Hematopoietic multipotent progenitor cell treated with erythropoietin and hydrocortisone succinate and interleukin-3 and kit ligand, for 4 days (in vitro differentiated cells): ENCODE measurements at regions not wholly inside any gene's neighbourhood (a gene's known extent, or its start where the extent isn't known, plus 50 kb on each side); places are given as distances from the start of the nearest gene placed in this dataset.
"Not testable (repeated sequence)": the region's sequence is repeated elsewhere in the genome, so short reads cannot be mapped to it uniquely, and the experiment has no call there.

Experiments used
- DNase-seq: peaks from one replicate; pipeline ENCODE4 v3.0.0-alpha.2; 2015

GRCh38 chr11:15300341-15300740 is 185.6 kb downstream of the INSC start:
- no peak for DNase-seq

- no peak for DNase-seq
These were observed 192.9 kb downstream of the INSC start for GRCh38 chr11:15307619-15308024.

GRCh38 chr11:15308840-15309239 is 194.1 kb downstream of the INSC start:
- no peak for DNase-seq

- DNase-seq = no peak
These were observed 194.6 kb downstream of the INSC start for GRCh38 chr11:15309296-15309695.

GRCh38 chr11:15313862-15314261 is 199.1 kb downstream of the INSC start:
- DNase-seq = no peak

GRCh38 chr11:15318814-15319213 is 204.1 kb downstream of the INSC start:
- no peak for DNase-seq

GRCh38 chr11:15326520-15326919 is 211.8 kb downstream of the INSC start:
- DNase-seq = no peak

GRCh38 chr11:15327786-15328231 is 213.1 kb downstream of the INSC start:
- DNase-seq = peak; percentile 39

GRCh38 chr11:15333407-15333806 is 218.7 kb downstream of the INSC start:
- no peak for DNase-seq

- no peak for DNase-seq
These were observed 220.0 kb downstream of the INSC start for GRCh38 chr11:15334766-15335165.

GRCh38 chr11:15336021-15336420 is 221.3 kb downstream of the INSC start:
- DNase-seq = no peak

GRCh38 chr11:15339302-15339701 is 224.6 kb downstream of the INSC start:
- DNase-seq = no peak

- DNase-seq = no peak
These were observed 226.9 kb downstream of the INSC start for GRCh38 chr11:15341587-15341986.

- DNase-seq = no peak
These were observed 227.4 kb downstream of the INSC start for GRCh38 chr11:15342163-15342562.

GRCh38 chr11:15346907-15347306 is 232.2 kb downstream of the INSC start:
- DNase-seq = peak; percentile 1

- peak; percentile 4 for DNase-seq
These were observed 233.4 kb downstream of the INSC start for GRCh38 chr11:15347969-15348734.

GRCh38 chr11:15349413-15349812 is 234.7 kb downstream of the INSC start:
- no peak for DNase-seq

- DNase-seq = no peak
These were observed 246.6 kb downstream of the INSC start for GRCh38 chr11:15361316-15361715.

- not testable (repeated sequence) for DNase-seq
These were observed 250.6 kb downstream of the INSC start for GRCh38 chr11:15365286-15365685.

- DNase-seq = no peak
These were observed 253.0 kb downstream of the INSC start for GRCh38 chr11:15367695-15368094.

GRCh38 chr11:15370495-15371147 is 255.9 kb downstream of the INSC start:
- no peak for DNase-seq

- no peak for DNase-seq
These were observed 256.8 kb downstream of the INSC start for GRCh38 chr11:15371533-15371932.

- no peak for DNase-seq
These were observed 259.7 kb downstream of the INSC start for GRCh38 chr11:15374418-15374817.

- DNase-seq = no peak
These were observed 264.2 kb downstream of the INSC start for GRCh38 chr11:15378941-15379340.

- DNase-seq = no peak
These were observed 264.8 kb downstream of the INSC start for GRCh38 chr11:15379483-15379882.
